Right atrium auricular region (tissue), 2 donors: ENCODE measurements at regions not wholly inside any gene's neighbourhood (a gene's known extent, or its start where the extent isn't known, plus 50 kb on each side); places are given as distances from the start of the nearest gene placed in this dataset.

Experiments used
- DNase-seq: peaks from one replicate; pipeline ENCODE4 v3.0.0-alpha.2; 2019; ENCODE audit warnings: low spot score
- H3K27ac ChIP-seq, 2 donors: fragments of 200-600 bp; sonication (generic); 1 replicate in 1 of 2; 2 replicates in 1 of 2; pipeline ENCODE4 v1.5.1; 2016 to 2019
- H3K27me3 ChIP-seq, 2 donors: fragments of 200-600 bp; sonication (generic); one replicate each; pipeline versions ENCODE4 v1.5.1 to v1.6.0; 2017 to 2019
- H3K36me3 ChIP-seq: fragments of 200-600 bp; sonication (generic); one replicate; pipeline ENCODE4 v1.5.1; 2016
- H3K4me1 ChIP-seq, 2 donors: fragments of 200-600 bp; sonication (generic); one replicate each; pipeline versions ENCODE4 v1.5.1 to v1.6.0; 2017 to 2019
- H3K4me3 ChIP-seq, 2 donors: fragments of 200-600 bp; sonication (generic); 1 replicate in 1 of 2; 2 replicates in 1 of 2; pipeline ENCODE4 v1.5.1; 2017 to 2019; ENCODE audit warnings: mild to moderate bottlenecking in 1 of 2, moderate library complexity in 1 of 2
- H3K9me3 ChIP-seq, 2 donors: fragments of 200-600 bp; sonication (generic); one replicate each; pipeline ENCODE4 v1.5.1; 2019
- TF ChIP-seq, protein P1 (sequence below), 2 donors: fragments of 200-600 bp; sonication (generic); IDR thresholded peaks; one replicate each; pipeline ENCODE4 v1.5.1; 2019; ENCODE audit warnings: antibody characterized with exemption in 2 of 2

GRCh38 chr6:157772820-157773219 lies 50.2 kb upstream of the SNX9 start:
- Histone ChIP-seq H3K27ac (no peak overlapping the region), H3K4me3 (no peak overlapping the region), H3K27me3 (no peaks in the 10 kb centered on the region), H3K36me3 (no peaks in the 10 kb centered on the region), H3K9me3 (no peaks in the 10 kb centered on the region), H3K4me1 (no peaks in the 10 kb centered on the region)
- no peak for DNase-seq
- TF ChIP-seq, protein P1, sequence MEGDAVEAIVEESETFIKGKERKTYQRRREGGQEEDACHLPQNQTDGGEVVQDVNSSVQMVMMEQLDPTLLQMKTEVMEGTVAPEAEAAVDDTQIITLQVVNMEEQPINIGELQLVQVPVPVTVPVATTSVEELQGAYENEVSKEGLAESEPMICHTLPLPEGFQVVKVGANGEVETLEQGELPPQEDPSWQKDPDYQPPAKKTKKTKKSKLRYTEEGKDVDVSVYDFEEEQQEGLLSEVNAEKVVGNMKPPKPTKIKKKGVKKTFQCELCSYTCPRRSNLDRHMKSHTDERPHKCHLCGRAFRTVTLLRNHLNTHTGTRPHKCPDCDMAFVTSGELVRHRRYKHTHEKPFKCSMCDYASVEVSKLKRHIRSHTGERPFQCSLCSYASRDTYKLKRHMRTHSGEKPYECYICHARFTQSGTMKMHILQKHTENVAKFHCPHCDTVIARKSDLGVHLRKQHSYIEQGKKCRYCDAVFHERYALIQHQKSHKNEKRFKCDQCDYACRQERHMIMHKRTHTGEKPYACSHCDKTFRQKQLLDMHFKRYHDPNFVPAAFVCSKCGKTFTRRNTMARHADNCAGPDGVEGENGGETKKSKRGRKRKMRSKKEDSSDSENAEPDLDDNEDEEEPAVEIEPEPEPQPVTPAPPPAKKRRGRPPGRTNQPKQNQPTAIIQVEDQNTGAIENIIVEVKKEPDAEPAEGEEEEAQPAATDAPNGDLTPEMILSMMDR (IDR thresholded peaks at IDR 0.05): no peak
